GM18520 (cell line): ENCODE measurements at regions not wholly inside any gene's neighbourhood (a gene's known extent, or its start where the extent isn't known, plus 50 kb on each side); places are given as distances from the start of the nearest gene placed in this dataset.
"Not testable (repeated sequence)": the region's sequence is repeated elsewhere in the genome, so short reads cannot be mapped to it uniquely, and the experiment has no call there.

ENCODE experiments used
- ATAC-seq: cut with Tn5 transposase; IDR thresholded peaks from one replicate; pipeline ENCODE4 v1.9.1; 2021; ENCODE audit not compliant: unreplicated experiment

- ATAC-seq: no peak
These were observed 86.1 kb upstream of the CTAGE1 start for GRCh38 chr18:22503803-22504202.

GRCh38 chr18:22504251-22505030, 86.7 kb upstream of the CTAGE1 start:
- ATAC-seq: no peak

- ATAC-seq: no peak
These were observed 87.5 kb upstream of the CTAGE1 start for GRCh38 chr18:22505141-22505591.

- ATAC-seq: no peak
These were observed 89.3 kb upstream of the CTAGE1 start for GRCh38 chr18:22507055-22507454.

- ATAC-seq: no peak
These were observed 91.7 kb upstream of the CTAGE1 start for GRCh38 chr18:22509423-22509822.

- no peak for ATAC-seq
These were observed 93.0 kb upstream of the CTAGE1 start for GRCh38 chr18:22510697-22511096.

GRCh38 chr18:22513721-22514481, 96.2 kb upstream of the CTAGE1 start:
- ATAC-seq: no peak

- no peak for ATAC-seq
These were observed 96.9 kb upstream of the CTAGE1 start for GRCh38 chr18:22514655-22515054.

- no peak for ATAC-seq
These were observed 97.5 kb upstream of the CTAGE1 start for GRCh38 chr18:22515250-22515649.

- no peak for ATAC-seq
These were observed 99.6 kb upstream of the CTAGE1 start for GRCh38 chr18:22517356-22517755.

GRCh38 chr18:22521026-22521707, 103.5 kb upstream of the CTAGE1 start:
- ATAC-seq: no peak

GRCh38 chr18:22523481-22523880, 105.8 kb upstream of the CTAGE1 start:
- ATAC-seq: no peak

GRCh38 chr18:22524783-22525182, 107.1 kb upstream of the CTAGE1 start:
- ATAC-seq: no peak

- no peak for ATAC-seq
These were observed 107.6 kb upstream of the CTAGE1 start for GRCh38 chr18:22525313-22525712.

- ATAC-seq: no peak
These were observed 108.2 kb upstream of the CTAGE1 start for GRCh38 chr18:22525883-22526282.

- no peak for ATAC-seq
These were observed 110.6 kb upstream of the CTAGE1 start for GRCh38 chr18:22528291-22528690.

- ATAC-seq: not testable (repeated sequence)
These were observed 117.0 kb upstream of the CTAGE1 start for GRCh38 chr18:22534706-22535105.

- no peak for ATAC-seq
These were observed 118.8 kb upstream of the CTAGE1 start for GRCh38 chr18:22536558-22536957.

- no peak for ATAC-seq
These were observed 120.7 kb upstream of the CTAGE1 start for GRCh38 chr18:22538426-22538825.

- ATAC-seq: no peak
These were observed 121.5 kb upstream of the CTAGE1 start for GRCh38 chr18:22539051-22539765.

GRCh38 chr18:22541232-22541631, 123.5 kb upstream of the CTAGE1 start:
- ATAC-seq: no peak
